WERI-Rb-1 (cell line): ENCODE measurements at regions not wholly inside any gene's neighbourhood (a gene's known extent, or its start where the extent isn't known, plus 50 kb on each side); places are given as distances from the start of the nearest gene placed in this dataset.
"Not testable (repeated sequence)": the region's sequence is repeated elsewhere in the genome, so short reads cannot be mapped to it uniquely, and the experiment has no call there.

Source experiments
- DNase-seq: peaks from one replicate; pipeline ENCODE4 v3.0.0-alpha.2; 2020
- H3K27ac ChIP-seq: fragments of 250-450 bp; sonication (Bioruptor Pico); 2 replicates; pipeline ENCODE4 v1.5.1; 2020; ENCODE audit warnings: mild to moderate bottlenecking, moderate library complexity
- H3K27me3 ChIP-seq: fragments of 250-450 bp; sonication (Bioruptor Pico); 2 replicates; pipeline ENCODE4 v1.5.1; 2021; ENCODE audit warnings: mild to moderate bottlenecking, low read depth, moderate library complexity; ENCODE audit not compliant: insufficient read depth, severe bottlenecking
- H3K36me3 ChIP-seq: fragments of 250-450 bp; sonication (Bioruptor Pico); 2 replicates; pipeline ENCODE4 v1.5.1; 2020; ENCODE audit warnings: mild to moderate bottlenecking, moderate library complexity
- H3K4me3 ChIP-seq: 2 replicates; pipeline ENCODE4 v1.5.1; 2011; ENCODE audit warnings: low read depth, mild to moderate bottlenecking, control low read depth, low read length
- H3K9me3 ChIP-seq: fragments of 250-450 bp; sonication (Bioruptor Pico); 2 replicates; pipeline ENCODE4 v1.5.1; 2021; ENCODE audit warnings: mild to moderate bottlenecking, moderate library complexity; ENCODE audit not compliant: severe bottlenecking
- CTCF ChIP-seq: IDR thresholded peaks from 2 replicates; pipeline ENCODE4 v1.5.1; 2011; ENCODE audit warnings: low read depth, mild to moderate bottlenecking, control low read depth, inconsistent platforms, low read length

- H3K27ac ChIP-seq = no peak overlapping the region
- H3K9me3 ChIP-seq = no peaks in the 10 kb centered on the region
- H3K27me3 ChIP-seq = no peaks in the 10 kb centered on the region
- H3K4me3 ChIP-seq = no peak overlapping the region
- no peak for TF ChIP-seq CTCF
- no peaks in the 10 kb centered on the region for H3K36me3 ChIP-seq
- DNase-seq = no peak
Observed at GRCh38 chr22:23437779-23438178, 142.3 kb downstream of the IGLL1 start.

- not testable (repeated sequence) for H3K36me3 ChIP-seq, DNase-seq, H3K4me3 ChIP-seq, H3K9me3 ChIP-seq, H3K27me3 ChIP-seq
- peak overlapping the region; percentile 54 for H3K27ac ChIP-seq
Observed at GRCh38 chr22:23437107-23437395, 143.0 kb downstream of the IGLL1 start.

GRCh38 chr22:23436354-23437106 is 143.6 kb downstream of the IGLL1 start:
- DNase-seq = peak; percentile 71
- not testable (repeated sequence) for H3K27me3 ChIP-seq, H3K36me3 ChIP-seq, H3K4me3 ChIP-seq, H3K9me3 ChIP-seq
- H3K27ac ChIP-seq = peak overlapping the region; percentile 54

GRCh38 chr22:23435186-23435585 is 144.9 kb downstream of the IGLL1 start:
- not testable (repeated sequence) for H3K4me3 ChIP-seq, H3K9me3 ChIP-seq, H3K27me3 ChIP-seq, DNase-seq, H3K36me3 ChIP-seq, H3K27ac ChIP-seq

- not testable (repeated sequence) for DNase-seq, H3K27me3 ChIP-seq, H3K36me3 ChIP-seq, H3K9me3 ChIP-seq, H3K4me3 ChIP-seq
- H3K27ac ChIP-seq = peak overlapping the region; percentile 88
Observed at GRCh38 chr22:23434198-23434830, 145.8 kb downstream of the IGLL1 start.

- H3K9me3 ChIP-seq, H3K36me3 ChIP-seq, H3K27me3 ChIP-seq: not testable (repeated sequence)
- Histone ChIP-seq H3K27ac (peak overlapping the region; percentile 88), H3K4me3 (peak overlapping the region; percentile 33)
- peak; percentile 88 for DNase-seq
- peak; percentile 57 for TF ChIP-seq CTCF
Observed at GRCh38 chr22:23433127-23434005, 146.7 kb downstream of the IGLL1 start.

GRCh38 chr22:23432719-23433118 is 147.4 kb downstream of the IGLL1 start:
- peak overlapping the region; percentile 66 for H3K27ac ChIP-seq
- not testable (repeated sequence) for DNase-seq, H3K36me3 ChIP-seq, H3K4me3 ChIP-seq, H3K27me3 ChIP-seq, H3K9me3 ChIP-seq

GRCh38 chr22:23431337-23432072 is 148.6 kb downstream of the IGLL1 start:
- no peaks in the 10 kb centered on the region for H3K27me3 ChIP-seq
- peak; percentile 50 for DNase-seq
- H3K27ac ChIP-seq = peak overlapping the region; percentile 3; the same call in 1 of the 2 replicates
- H3K4me3 ChIP-seq = no peak overlapping the region
- TF ChIP-seq CTCF = no peak
- H3K36me3 ChIP-seq = no peaks in the 10 kb centered on the region
- H3K9me3 ChIP-seq = peaks cover 4% of the 10 kb centered on the region

GRCh38 chr22:23424551-23425068 is 155.5 kb downstream of the IGLL1 start:
- not testable (repeated sequence) for H3K36me3 ChIP-seq, H3K4me3 ChIP-seq, H3K27me3 ChIP-seq, H3K27ac ChIP-seq, H3K9me3 ChIP-seq, DNase-seq
